HG03521 (cell line): ENCODE measurements at regions not wholly inside any gene's neighbourhood (a gene's known extent, or its start where the extent isn't known, plus 50 kb on each side); places are given as distances from the start of the nearest gene placed in this dataset.
"Not testable (repeated sequence)": the region's sequence is repeated elsewhere in the genome, so short reads cannot be mapped to it uniquely, and the experiment has no call there.

Source experiments
- ATAC-seq: cut with Tn5 transposase; IDR thresholded peaks from one replicate; pipeline ENCODE4 v1.9.1; 2021; ENCODE audit warnings: mild to moderate bottlenecking, moderate library complexity; ENCODE audit not compliant: unreplicated experiment

DNA sequence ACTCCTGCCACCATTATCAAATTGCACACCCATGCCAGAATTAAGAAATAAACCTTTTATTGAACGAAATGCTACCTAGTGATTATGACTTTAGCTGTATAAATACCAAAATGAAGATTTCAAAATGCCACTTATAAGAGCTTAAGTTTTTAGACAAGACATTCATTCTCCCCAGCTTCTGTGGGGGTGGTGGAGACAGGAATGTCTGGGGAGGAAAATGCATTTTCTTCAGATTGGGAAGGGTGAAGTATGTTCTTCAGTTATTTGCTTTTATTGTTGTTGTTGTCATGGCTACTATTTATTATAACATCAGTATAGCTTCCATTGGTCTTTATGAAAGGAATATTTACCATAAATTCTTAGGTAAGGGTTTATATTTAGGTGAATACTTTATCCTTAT is 132.7 kb upstream of the GMNC start:
- ATAC-seq, result no peak

DNA sequence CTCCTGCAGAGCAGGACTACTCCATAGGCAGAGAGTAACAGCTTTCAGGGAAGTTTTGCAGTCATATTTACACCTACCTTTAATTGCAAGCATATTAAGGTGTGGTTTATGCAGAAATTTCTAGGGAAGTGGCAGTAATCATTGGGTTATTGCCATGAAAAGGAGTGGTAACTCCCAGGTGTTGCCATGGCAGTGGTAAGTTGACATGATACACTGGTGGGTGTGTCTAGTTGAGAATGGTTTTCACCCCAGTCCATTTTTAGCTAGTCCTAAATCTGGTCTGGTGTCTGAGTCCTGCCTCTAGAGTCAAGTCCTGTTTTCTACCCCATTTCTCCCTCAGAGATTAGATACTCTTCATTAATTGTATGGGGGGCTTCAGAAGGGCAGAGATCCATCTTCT is 128.4 kb upstream of the GMNC start:
- no peak for ATAC-seq

DNA sequence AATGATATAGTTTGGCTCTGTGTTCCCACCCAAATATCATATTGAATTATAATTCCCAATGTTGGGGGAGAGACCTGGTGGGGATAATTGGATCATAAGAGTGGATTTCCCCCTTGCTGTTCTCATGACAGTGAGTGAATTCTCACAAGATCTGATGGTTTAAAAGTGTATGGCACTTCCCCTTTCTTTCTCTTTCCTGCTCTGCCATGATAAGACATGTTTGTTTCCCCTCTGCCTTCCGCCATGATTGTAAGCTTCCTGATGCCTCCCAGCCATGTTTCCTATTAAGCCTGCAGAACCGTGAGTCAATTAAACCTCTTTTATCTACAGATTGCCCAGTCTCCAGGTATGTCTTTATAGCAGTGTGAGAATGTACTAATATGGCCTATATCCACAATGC is 126.7 kb upstream of the GMNC start:
- ATAC-seq, result no peak

DNA sequence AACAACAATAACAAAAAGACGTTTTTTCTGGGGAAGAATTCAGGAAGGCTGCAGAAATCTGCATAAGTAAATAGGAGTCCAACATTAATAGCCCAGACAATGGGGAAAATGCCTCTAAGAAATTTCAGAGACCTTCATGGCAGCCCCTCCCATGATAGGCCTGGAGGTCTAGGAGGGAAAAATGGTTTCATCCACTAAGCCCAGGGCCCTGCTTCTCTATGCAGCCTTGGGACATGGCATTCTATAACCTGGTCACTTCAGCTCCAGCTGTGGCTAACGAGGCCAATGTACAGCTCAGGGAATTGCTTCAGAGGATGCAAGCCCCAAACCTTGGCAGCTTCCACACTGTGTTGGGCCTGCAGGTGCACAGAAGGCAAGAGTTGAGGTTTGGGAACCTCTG is 125.6 kb upstream of the GMNC start:
- no peak for ATAC-seq

DNA sequence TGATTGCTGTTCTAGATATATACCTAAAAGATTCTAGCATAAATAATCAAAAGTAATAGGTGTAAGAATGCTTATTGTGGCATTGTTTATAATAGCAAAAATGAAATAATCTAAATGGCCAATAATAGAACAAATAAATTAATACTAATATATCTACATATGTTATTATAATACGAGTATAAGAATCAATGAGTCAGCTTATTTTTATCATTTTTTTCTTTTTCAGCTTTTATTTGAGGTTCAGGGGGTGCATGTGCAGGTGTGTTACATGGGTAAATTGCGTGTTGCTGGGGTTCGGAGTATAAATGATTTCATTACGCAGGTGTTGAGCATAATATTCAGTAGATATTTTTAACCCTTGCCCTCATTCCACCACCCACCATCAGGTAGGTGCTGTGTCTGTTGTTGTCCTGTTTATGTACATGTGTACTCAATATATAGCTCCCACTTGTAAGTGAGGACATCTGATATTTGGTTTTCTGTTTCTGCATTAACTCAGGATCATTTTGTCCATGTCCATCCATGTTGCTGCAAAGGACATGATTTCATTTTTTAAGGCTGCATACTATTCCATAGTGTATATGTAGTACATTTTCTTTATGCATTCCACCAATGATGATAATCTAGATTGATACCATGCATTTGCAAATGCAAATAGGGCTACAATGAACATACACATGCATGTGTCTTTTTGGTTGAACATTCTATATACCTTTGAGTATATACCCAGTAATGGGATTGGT is 122.2 kb upstream of the GMNC start:
- no peak for ATAC-seq

DNA sequence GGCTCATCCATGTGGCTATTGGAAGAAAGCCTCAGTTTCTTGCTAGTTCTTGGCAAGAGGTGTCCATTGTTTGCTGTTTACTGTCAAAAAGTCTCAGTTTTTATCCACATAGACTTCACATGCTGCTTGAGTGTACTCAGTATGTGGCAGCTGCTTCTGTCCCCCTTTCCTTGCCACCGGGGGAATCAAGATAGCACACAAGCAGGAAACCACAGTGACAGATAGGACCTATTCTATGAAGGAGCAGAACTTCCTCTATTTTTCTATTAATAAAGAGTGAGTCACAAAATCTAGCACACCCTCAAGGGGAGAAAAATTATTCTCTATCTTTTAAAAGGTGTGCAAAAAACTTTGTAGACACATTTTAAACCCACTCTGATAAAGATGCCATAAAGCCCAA is 121.4 kb upstream of the GMNC start:
- no peak for ATAC-seq

DNA sequence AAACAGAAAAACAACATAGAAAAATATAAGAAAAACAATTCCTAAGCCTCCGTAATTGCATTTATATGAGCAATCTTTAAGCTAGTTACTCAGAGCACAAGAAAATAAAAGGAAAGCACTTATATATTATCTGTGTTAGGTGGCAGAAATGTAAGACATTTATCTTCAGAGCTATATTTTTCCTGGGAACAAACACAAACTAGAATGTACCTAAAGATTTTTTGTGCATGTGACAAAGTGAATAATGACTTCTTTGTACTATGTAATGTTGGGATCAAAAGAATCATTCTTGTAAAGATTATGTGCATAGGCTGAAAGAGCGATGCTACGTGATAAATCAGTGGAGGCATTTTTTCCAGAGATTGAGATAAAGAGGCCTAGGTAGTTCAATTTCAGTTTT is 111.3 kb upstream of the GMNC start:
- no peak for ATAC-seq

DNA sequence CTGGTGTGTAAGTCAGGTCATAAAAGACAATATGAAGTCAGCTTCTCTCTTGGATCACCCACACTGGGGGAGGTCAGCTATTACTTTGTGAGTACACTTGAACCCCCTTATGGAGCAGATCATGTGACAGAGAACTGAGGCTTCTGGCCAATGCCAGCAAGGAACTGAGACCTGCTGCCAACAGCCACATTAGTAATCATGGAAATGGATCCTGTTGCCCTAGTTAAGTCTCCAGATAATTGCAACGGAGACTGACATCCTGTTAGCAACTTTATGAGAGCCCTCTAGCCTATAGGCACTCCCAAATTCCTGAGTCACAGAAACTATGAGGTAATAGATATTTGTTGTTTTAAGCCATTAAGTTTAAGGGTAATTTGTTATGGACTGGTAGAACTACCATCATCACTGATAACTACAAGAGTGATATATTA is 110.4 kb upstream of the GMNC start:
- no peak for ATAC-seq

DNA sequence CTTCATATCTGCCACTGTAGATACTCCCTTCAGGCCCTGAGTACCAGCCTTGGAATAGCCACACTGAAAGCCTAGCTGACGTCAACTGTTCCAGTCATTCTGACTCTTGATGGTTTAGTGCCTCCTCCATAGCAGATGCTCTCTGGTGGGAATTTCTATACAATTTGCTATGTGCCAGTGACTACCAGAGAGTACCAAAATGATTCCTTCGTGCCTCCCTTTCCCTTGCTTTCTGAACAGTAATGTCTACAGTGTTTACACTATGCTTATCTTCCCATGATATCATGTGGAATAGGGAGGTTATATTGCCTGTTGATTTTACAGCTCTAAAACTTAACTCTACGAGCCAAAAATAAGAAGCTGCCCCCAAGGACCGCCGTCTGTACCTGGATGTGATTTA is 109.7 kb upstream of the GMNC start:
- ATAC-seq, result no peak

DNA sequence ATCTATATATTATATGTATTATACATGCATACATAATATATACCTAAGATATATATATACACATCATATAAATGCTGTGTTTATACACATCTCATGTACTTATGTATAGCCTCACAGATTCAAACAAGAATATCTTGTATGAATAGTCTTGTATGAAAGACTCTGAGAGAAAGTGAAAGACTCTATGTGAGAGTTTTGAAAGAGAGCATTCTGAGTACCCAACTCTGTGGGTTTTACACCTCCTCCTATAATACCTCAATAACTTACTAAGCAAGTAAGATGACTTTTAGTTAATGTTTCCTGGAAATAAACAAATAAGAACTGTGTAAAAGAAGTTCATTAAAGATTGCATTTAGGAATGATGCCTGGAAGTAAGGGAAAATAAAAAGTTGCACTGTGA is 108.1 kb upstream of the GMNC start:
- no peak for ATAC-seq

DNA sequence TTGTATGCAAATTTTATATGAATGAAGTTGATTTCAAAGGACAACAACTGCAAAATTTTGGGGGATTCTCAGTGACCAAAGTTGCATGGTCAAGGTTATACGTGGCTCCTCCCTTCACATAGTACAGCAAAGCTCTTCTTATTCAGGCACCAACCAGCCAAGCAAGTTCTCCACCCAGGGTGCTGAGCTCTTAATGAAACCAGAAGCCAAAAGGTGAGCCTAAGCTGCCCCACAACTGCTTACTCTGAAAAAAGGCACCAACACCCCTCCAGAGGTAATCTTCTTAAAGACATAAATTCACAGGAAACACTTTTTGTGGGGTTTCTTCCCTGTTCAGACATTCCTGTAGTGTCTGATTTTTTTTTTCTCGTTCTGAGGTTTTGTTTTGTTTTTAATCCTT is 106.1 kb upstream of the GMNC start:
- no peak for ATAC-seq

DNA sequence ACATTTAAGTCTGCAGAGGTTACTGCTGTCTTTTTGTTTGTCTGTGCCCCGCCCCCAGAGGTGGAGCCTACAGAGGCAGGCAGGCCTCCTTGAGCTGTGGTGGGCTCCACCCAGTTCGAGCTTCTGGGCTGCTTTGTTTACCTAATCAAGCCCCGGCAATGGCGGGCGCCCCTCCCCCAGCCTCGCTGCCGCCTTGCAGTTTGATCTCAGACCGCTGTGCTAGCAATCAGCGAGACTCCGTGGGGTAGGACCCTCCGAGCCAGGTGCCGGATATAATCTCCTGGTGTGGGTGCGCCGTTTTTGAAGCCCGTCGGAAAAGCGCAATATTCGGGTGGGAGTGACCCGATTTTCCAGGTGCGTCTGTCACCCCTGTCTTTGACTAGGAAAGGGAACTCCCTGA is 102.4 kb upstream of the GMNC start:
- ATAC-seq, result not testable (repeated sequence)

DNA sequence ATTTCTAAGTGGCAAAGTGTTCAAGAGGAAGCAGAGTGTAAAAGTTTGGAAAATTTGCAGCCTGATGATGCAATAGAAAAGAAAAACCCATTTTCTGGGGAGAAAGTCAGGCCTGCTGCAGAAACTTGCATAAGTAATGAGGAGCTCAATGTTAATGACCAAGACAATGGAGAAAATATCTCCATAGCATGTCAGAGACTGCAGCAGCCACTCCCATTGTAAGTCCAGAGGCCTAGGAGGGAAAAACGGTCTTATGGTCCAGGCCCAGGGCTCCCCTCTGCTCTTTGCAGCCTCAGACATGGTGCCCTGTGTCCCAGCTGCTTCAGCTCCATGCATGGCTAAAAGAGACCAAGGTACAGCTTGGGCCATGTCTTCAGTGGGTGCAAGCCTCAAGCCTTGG is 96.6 kb upstream of the GMNC start:
- no peak for ATAC-seq

DNA sequence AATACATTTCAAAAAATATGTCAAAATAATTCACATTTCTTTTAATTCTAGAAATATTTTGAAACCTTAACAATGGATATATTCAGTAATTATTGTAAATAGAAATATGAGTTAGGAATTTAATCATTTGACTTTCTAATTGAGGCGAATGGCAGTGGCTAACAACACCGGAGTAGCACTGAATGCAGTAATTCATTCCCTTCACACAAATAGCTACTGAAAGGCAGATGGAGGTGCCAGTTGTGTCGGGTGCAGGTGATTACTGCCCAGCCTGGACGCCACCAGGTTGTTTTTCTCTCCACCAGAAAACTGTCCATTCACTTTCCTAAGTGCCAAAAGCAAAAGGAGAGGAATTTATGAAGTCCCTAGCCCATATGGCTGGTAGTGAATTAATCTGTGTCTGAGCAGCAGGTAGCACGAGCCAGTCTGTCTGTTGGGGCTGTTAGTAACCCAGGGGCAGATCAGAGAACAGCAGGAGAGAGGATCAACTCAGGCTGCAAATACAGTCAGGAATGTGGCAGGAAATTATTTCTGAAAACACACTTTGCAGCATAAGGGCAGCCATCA is 79.3 kb upstream of the GMNC start:
- no peak for ATAC-seq

DNA sequence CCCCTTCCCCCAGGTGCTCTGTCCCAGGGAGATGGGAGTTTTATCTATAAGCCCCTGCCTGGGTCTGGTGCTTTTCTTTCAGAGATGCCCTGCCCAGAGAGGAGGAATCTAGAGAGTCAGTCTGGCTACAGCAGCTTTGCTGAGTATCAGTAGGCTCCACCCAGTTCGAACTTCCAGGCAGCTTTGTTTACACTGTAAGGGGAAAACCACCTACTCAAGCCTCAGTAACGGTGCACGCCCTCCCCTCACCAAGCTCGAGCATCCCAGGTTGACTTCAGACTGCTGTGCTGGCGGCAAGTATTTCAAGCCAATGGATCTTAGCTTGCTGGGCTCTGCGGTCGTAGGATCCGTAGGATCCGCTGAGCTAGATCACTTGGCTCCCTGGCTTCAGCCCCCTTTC is 72.1 kb upstream of the GMNC start:
- not testable (repeated sequence) for ATAC-seq

DNA sequence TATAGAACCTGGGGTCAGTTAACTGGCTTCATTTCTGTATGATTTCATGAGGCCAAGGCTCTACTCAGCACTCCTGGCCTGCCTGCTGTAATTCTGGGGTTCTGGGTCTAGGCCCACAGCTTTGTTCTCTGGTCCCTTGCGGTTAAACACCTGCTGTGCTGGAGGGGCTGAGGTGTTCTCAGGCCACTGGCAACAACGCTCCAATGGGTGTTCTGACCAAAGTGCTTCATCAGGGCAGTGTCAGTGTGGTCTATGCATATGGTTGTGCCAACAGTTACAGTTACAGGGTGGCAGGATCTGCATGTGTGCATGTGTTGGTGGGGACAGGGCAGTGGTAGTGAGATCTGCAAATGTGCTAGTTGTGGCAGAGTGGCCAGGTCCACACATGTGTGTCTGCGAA is 64.1 kb upstream of the GMNC start:
- ATAC-seq, result no peak

DNA sequence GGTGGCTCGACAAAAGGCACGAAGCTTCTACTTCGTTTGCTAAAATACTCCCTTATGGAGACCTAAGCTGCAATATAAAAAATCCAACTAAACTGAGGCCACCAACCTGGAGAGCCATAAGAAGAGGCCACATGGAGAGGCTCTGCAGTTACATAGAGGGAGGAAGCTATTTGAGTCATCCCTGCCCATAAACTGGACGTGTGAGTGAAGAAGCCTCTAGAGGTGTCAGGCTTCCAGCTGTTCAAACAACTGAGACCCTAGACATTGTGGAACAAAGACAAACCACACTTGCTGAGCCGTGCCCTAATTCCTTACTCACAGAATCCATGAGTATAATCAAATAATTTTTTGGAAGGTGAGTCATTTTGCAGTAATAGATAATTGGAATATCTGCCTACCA is 50.2 kb upstream of the GMNC start:
- ATAC-seq, result no peak
